ENCODE measurements at regions not wholly inside any gene's neighbourhood (a gene's known extent, or its start where the extent isn't known, plus 50 kb on each side); places are given as distances from the start of the nearest gene placed in this dataset.
"Not testable (repeated sequence)": the region's sequence is repeated elsewhere in the genome, so short reads cannot be mapped to it uniquely, and the experiment has no call there.

- not testable (repeated sequence) for H3K27me3 ChIP-seq (ENCODE audit: control insufficient read depth in 1 of 2, insufficient read depth in 2 of 2, low read length in 2 of 2); H3K4me1 ChIP-seq (ENCODE audit: control insufficient read depth in 1 of 2, insufficient read depth in 2 of 2, low read length in 2 of 2); H3K27ac ChIP-seq (ENCODE audit: low read depth, low read length); H3K9me3 ChIP-seq (ENCODE audit: control insufficient read depth in 1 of 2, low read length in 2 of 2); H3K36me3 ChIP-seq (ENCODE audit: control insufficient read depth in 1 of 2, insufficient read depth in 2 of 2, low read length in 2 of 2); H3K9ac ChIP-seq (ENCODE audit: low read depth in 1 of 2, low read length in 2 of 2); H3K4me3 ChIP-seq (ENCODE audit: low read depth in 1 of 2, low read length in 2 of 2)
Measured at GRCh38 chr20:48514577-48514976, 313.2 kb downstream of the PREX1 start.

DNA sequence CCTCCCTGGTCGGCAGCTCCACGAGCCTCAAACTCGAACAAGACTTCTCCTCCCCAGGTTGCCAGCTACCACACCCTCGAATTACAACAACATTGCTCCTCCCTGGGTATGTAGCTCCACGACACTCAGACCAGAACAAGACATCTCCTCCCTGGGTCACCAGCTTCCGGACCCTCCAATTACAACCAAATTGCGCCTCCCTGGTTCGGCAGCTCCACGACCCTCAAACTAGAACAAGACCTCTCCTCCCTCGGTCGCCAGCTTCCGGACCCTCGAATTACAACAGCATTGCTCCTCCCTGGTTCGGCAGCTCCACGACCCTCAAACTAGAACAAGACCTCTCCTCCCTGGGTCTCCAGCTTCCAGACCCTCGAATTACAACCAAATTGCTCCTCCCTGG, 315.3 kb downstream of the PREX1 start:
- not testable (repeated sequence) for H3K36me3 ChIP-seq (ENCODE audit: control insufficient read depth in 1 of 2, insufficient read depth in 2 of 2, low read length in 2 of 2); H3K27ac ChIP-seq (ENCODE audit: low read depth, low read length); H3K4me3 ChIP-seq (ENCODE audit: low read depth in 1 of 2, low read length in 2 of 2); H3K27me3 ChIP-seq (ENCODE audit: control insufficient read depth in 1 of 2, insufficient read depth in 2 of 2, low read length in 2 of 2); H3K9ac ChIP-seq (ENCODE audit: low read depth in 1 of 2, low read length in 2 of 2); H3K9me3 ChIP-seq (ENCODE audit: control insufficient read depth in 1 of 2, low read length in 2 of 2); H3K4me1 ChIP-seq (ENCODE audit: control insufficient read depth in 1 of 2, insufficient read depth in 2 of 2, low read length in 2 of 2)

GRCh38 chr20:48505066-48505465, 322.7 kb downstream of the PREX1 start:
- H3K4me3 ChIP-seq (ENCODE audit: low read depth in 1 of 2, low read length in 2 of 2), result not testable (repeated sequence)

GRCh38 chr20:48503166-48503815, 324.5 kb downstream of the PREX1 start:
- Histone ChIP-seq H3K36me3 (ENCODE audit: control insufficient read depth in 1 of 2, insufficient read depth in 2 of 2, low read length in 2 of 2) (no peaks in the 10 kb centered on the region), H3K27ac (ENCODE audit: low read depth, low read length) (no peak overlapping the region), H3K9ac (ENCODE audit: low read depth in 1 of 2, low read length in 2 of 2) (no peak overlapping the region), H3K27me3 (ENCODE audit: control insufficient read depth in 1 of 2, insufficient read depth in 2 of 2, low read length in 2 of 2) (no peaks in the 10 kb centered on the region), H3K9me3 (ENCODE audit: control insufficient read depth in 1 of 2, low read length in 2 of 2) (no peaks in the 10 kb centered on the region), H3K4me1 (ENCODE audit: control insufficient read depth in 1 of 2, insufficient read depth in 2 of 2, low read length in 2 of 2) (no peaks in the 10 kb centered on the region), H3K4me3 (ENCODE audit: low read depth in 1 of 2, low read length in 2 of 2) (no peak overlapping the region)

More at GRCh38 chr20:48505066-48505465, 322.7 kb downstream of the PREX1 start:
- not testable (repeated sequence) for H3K4me1 ChIP-seq (ENCODE audit: control insufficient read depth in 1 of 2, insufficient read depth in 2 of 2, low read length in 2 of 2); H3K36me3 ChIP-seq (ENCODE audit: control insufficient read depth in 1 of 2, insufficient read depth in 2 of 2, low read length in 2 of 2); H3K27ac ChIP-seq (ENCODE audit: low read depth, low read length); H3K27me3 ChIP-seq (ENCODE audit: control insufficient read depth in 1 of 2, insufficient read depth in 2 of 2, low read length in 2 of 2); H3K9ac ChIP-seq (ENCODE audit: low read depth in 1 of 2, low read length in 2 of 2); H3K9me3 ChIP-seq (ENCODE audit: control insufficient read depth in 1 of 2, low read length in 2 of 2)

- Histone ChIP-seq H3K9me3 (ENCODE audit: control insufficient read depth in 1 of 2, low read length in 2 of 2) (no peaks in the 10 kb centered on the region), H3K36me3 (ENCODE audit: control insufficient read depth in 1 of 2, insufficient read depth in 2 of 2, low read length in 2 of 2) (no peaks in the 10 kb centered on the region), H3K4me1 (ENCODE audit: control insufficient read depth in 1 of 2, insufficient read depth in 2 of 2, low read length in 2 of 2) (no peaks in the 10 kb centered on the region), H3K27ac (ENCODE audit: low read depth, low read length) (no peak overlapping the region), H3K4me3 (ENCODE audit: low read depth in 1 of 2, low read length in 2 of 2) (no peak overlapping the region), H3K9ac (ENCODE audit: low read depth in 1 of 2, low read length in 2 of 2) (no peak overlapping the region), H3K27me3 (ENCODE audit: control insufficient read depth in 1 of 2, insufficient read depth in 2 of 2, low read length in 2 of 2) (no peaks in the 10 kb centered on the region)
Measured at GRCh38 chr20:48502758-48503157, 325.0 kb downstream of the PREX1 start.

GRCh38 chr20:48502016-48502415, 325.8 kb downstream of the PREX1 start:
- H3K27ac ChIP-seq (ENCODE audit: low read depth, low read length), result no peak overlapping the region
- H3K4me1 ChIP-seq (ENCODE audit: control insufficient read depth in 1 of 2, insufficient read depth in 2 of 2, low read length in 2 of 2), result no peaks in the 10 kb centered on the region
- no peaks in the 10 kb centered on the region for H3K27me3 ChIP-seq (ENCODE audit: control insufficient read depth in 1 of 2, insufficient read depth in 2 of 2, low read length in 2 of 2)
- H3K4me3 ChIP-seq (ENCODE audit: low read depth in 1 of 2, low read length in 2 of 2), result no peak overlapping the region
- no peaks in the 10 kb centered on the region for H3K9me3 ChIP-seq (ENCODE audit: control insufficient read depth in 1 of 2, low read length in 2 of 2)
- no peak overlapping the region for H3K9ac ChIP-seq (ENCODE audit: low read depth in 1 of 2, low read length in 2 of 2)
- no peaks in the 10 kb centered on the region for H3K36me3 ChIP-seq (ENCODE audit: control insufficient read depth in 1 of 2, insufficient read depth in 2 of 2, low read length in 2 of 2)

GRCh38 chr20:48500900-48501299, 326.9 kb downstream of the PREX1 start:
- H3K27ac ChIP-seq (ENCODE audit: low read depth, low read length); H3K9ac ChIP-seq (ENCODE audit: low read depth in 1 of 2, low read length in 2 of 2); H3K36me3 ChIP-seq (ENCODE audit: control insufficient read depth in 1 of 2, insufficient read depth in 2 of 2, low read length in 2 of 2); H3K4me3 ChIP-seq (ENCODE audit: low read depth in 1 of 2, low read length in 2 of 2); H3K9me3 ChIP-seq (ENCODE audit: control insufficient read depth in 1 of 2, low read length in 2 of 2); H3K27me3 ChIP-seq (ENCODE audit: control insufficient read depth in 1 of 2, insufficient read depth in 2 of 2, low read length in 2 of 2); H3K4me1 ChIP-seq (ENCODE audit: control insufficient read depth in 1 of 2, insufficient read depth in 2 of 2, low read length in 2 of 2): not testable (repeated sequence)

DNA sequence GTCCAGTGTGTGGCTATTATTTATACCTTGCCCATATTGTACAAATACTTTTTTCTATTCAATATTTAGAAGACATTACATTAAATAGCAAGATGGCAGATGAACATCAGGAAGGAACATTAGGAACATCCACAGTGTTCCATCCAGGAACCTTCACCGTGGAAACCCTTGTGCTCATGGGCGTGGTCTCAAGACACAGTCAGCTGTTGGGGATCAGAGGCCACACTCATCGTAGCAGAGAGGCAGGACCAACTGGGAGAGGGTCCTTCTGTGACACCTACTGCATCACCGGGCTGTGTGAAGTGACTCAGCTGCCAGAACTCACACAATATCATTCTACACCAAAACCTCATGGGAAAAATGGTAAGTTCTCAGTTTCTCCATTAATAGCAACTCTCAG, 328.9 kb downstream of the PREX1 start:
- H3K27ac ChIP-seq (ENCODE audit: low read depth, low read length); H3K9ac ChIP-seq (ENCODE audit: low read depth in 1 of 2, low read length in 2 of 2); H3K27me3 ChIP-seq (ENCODE audit: control insufficient read depth in 1 of 2, insufficient read depth in 2 of 2, low read length in 2 of 2); H3K4me3 ChIP-seq (ENCODE audit: low read depth in 1 of 2, low read length in 2 of 2); H3K36me3 ChIP-seq (ENCODE audit: control insufficient read depth in 1 of 2, insufficient read depth in 2 of 2, low read length in 2 of 2); H3K4me1 ChIP-seq (ENCODE audit: control insufficient read depth in 1 of 2, insufficient read depth in 2 of 2, low read length in 2 of 2); H3K9me3 ChIP-seq (ENCODE audit: control insufficient read depth in 1 of 2, low read length in 2 of 2): not testable (repeated sequence)

GRCh38 chr20:48498125-48498524, 329.7 kb downstream of the PREX1 start:
- H3K36me3 ChIP-seq (ENCODE audit: control insufficient read depth in 1 of 2, insufficient read depth in 2 of 2, low read length in 2 of 2); H3K9ac ChIP-seq (ENCODE audit: low read depth in 1 of 2, low read length in 2 of 2); H3K9me3 ChIP-seq (ENCODE audit: control insufficient read depth in 1 of 2, low read length in 2 of 2); H3K27me3 ChIP-seq (ENCODE audit: control insufficient read depth in 1 of 2, insufficient read depth in 2 of 2, low read length in 2 of 2); H3K4me3 ChIP-seq (ENCODE audit: low read depth in 1 of 2, low read length in 2 of 2); H3K27ac ChIP-seq (ENCODE audit: low read depth, low read length); H3K4me1 ChIP-seq (ENCODE audit: control insufficient read depth in 1 of 2, insufficient read depth in 2 of 2, low read length in 2 of 2): not testable (repeated sequence)

- Histone ChIP-seq H3K27ac (ENCODE audit: low read depth, low read length) (no peak overlapping the region), H3K36me3 (ENCODE audit: control insufficient read depth in 1 of 2, insufficient read depth in 2 of 2, low read length in 2 of 2) (no peaks in the 10 kb centered on the region), H3K4me1 (ENCODE audit: control insufficient read depth in 1 of 2, insufficient read depth in 2 of 2, low read length in 2 of 2) (no peaks in the 10 kb centered on the region), H3K9me3 (ENCODE audit: control insufficient read depth in 1 of 2, low read length in 2 of 2) (no peaks in the 10 kb centered on the region), H3K27me3 (ENCODE audit: control insufficient read depth in 1 of 2, insufficient read depth in 2 of 2, low read length in 2 of 2) (no peaks in the 10 kb centered on the region), H3K4me3 (ENCODE audit: low read depth in 1 of 2, low read length in 2 of 2) (no peak overlapping the region), H3K9ac (ENCODE audit: low read depth in 1 of 2, low read length in 2 of 2) (no peak overlapping the region)
Measured at GRCh38 chr20:48493966-48494365, 333.8 kb downstream of the PREX1 start.

- not testable (repeated sequence) for H3K27ac ChIP-seq (ENCODE audit: low read depth, low read length); H3K9me3 ChIP-seq (ENCODE audit: control insufficient read depth in 1 of 2, low read length in 2 of 2); H3K4me1 ChIP-seq (ENCODE audit: control insufficient read depth in 1 of 2, insufficient read depth in 2 of 2, low read length in 2 of 2); H3K27me3 ChIP-seq (ENCODE audit: control insufficient read depth in 1 of 2, insufficient read depth in 2 of 2, low read length in 2 of 2); H3K36me3 ChIP-seq (ENCODE audit: control insufficient read depth in 1 of 2, insufficient read depth in 2 of 2, low read length in 2 of 2); H3K4me3 ChIP-seq (ENCODE audit: low read depth in 1 of 2, low read length in 2 of 2); H3K9ac ChIP-seq (ENCODE audit: low read depth in 1 of 2, low read length in 2 of 2)
Measured at GRCh38 chr20:48493331-48493730, 334.5 kb downstream of the PREX1 start.
